Anterior cingulate cortex (tissue), 58 donors: ENCODE measurements at regions not wholly inside any gene's neighbourhood (a gene's known extent, or its start where the extent isn't known, plus 50 kb on each side); places are given as distances from the start of the nearest gene placed in this dataset.

Experiments used
- DNase-seq, 58 donors: peaks; one replicate each; lab custom pipeline; 2025; lab: John Stamatoyannopoulos, UW

GRCh38 chr5:58076483-58077257 is 383.2 kb downstream of the PLK2 start:
- DNase-seq = no peak

DNA sequence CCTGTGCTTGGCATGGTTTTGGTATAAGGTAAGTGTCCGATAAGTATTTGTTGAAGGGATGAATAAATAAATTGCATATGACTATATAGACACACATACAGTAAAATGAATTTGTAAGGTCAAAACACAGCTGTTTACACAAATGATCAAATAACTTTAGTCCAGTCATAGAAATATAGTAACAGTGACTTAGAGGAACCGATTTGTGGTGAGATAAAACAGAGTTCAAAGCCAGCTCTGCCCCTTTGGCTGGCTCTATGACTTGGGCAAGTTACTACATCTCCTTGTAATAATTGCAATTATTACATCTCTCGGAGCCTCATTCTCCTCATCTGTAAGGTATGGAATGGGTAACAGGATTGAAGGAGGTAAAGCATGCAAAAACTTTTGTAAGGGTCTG is 384.0 kb downstream of the PLK2 start:
- DNase-seq = no peak

GRCh38 chr5:58074717-58075116 is 385.2 kb downstream of the PLK2 start:
- no peak for DNase-seq

DNA sequence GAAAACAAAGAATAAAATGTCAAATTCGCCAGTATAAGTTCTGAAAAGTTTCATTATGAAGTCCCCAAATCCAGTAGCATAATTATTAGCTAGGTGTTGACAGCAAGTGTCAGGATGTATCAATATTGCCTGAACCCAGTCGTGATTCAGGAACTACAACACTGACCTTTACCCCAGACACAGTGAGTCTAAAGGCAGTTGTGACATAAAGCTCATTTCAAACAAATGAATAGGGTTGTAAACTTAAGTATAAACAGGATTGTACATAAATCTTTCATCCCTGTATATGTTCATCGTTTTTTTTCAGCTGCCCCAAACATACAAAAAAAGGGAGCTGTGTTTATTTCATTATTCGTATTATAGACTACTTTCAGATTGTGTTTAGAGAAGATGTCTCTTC is 385.7 kb downstream of the PLK2 start:
- no peak for DNase-seq

GRCh38 chr5:58073243-58073642 is 386.6 kb downstream of the PLK2 start:
- DNase-seq = no peak

GRCh38 chr5:58072300-58072965 is 387.5 kb downstream of the PLK2 start:
- no peak for DNase-seq

- peak in 1 of 58 donors; percentile 4 for DNase-seq
Measured at GRCh38 chr5:58071566-58071965, 388.3 kb downstream of the PLK2 start.

GRCh38 chr5:58069846-58070245 is 390.0 kb downstream of the PLK2 start:
- no peak for DNase-seq

- no peak for DNase-seq
Measured at GRCh38 chr5:58069016-58069705, 390.7 kb downstream of the PLK2 start.

GRCh38 chr5:58066557-58066956 is 393.3 kb downstream of the PLK2 start:
- DNase-seq = no peak

DNA sequence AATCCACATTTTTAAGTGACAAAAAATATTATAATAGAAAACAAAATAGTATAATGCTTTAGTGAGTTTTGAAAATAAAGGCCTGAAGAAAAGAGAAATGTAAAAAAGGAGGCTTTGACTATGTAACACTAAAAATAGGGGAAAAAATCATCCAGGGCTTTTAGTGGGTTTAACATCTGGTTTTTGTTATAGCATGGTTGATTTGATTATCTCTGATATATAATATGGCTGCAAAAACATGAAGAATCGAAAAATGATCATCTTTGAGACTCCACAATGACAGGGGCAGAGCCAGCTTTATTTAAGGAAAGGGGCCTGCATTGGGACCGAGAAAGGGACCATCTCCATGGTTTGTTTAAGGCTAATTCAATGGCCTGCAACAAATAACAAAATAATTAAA is 393.8 kb downstream of the PLK2 start:
- DNase-seq = no peak

- DNase-seq = no peak
Measured at GRCh38 chr5:58064801-58065200, 395.1 kb downstream of the PLK2 start.

GRCh38 chr5:58060996-58061395 is 398.9 kb downstream of the PLK2 start:
- DNase-seq = no peak

DNA sequence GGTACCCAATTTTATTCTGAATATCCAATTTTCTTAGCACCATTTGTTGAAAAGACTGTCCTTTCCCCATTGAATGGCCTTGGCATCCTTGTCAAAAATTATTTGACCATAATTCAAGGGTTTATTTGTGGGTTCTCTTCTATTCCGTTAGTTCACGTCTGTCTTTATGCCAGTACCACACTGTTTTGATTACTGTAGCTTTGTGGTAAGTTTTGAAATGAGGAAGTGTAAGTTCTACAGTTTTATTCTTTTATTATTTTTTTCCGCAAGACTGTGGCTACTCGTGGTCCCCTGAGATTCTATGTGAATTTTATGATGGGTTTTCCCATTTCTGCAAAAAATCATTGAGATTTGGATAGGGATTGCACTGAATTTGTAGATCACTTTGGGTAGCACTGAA is 402.6 kb downstream of the PLK2 start:
- no peak for DNase-seq

- DNase-seq = no peak
Measured at GRCh38 chr5:58056546-58056945, 403.3 kb downstream of the PLK2 start.

- DNase-seq = no peak
Measured at GRCh38 chr5:58054018-58054417, 405.9 kb downstream of the PLK2 start.

DNA sequence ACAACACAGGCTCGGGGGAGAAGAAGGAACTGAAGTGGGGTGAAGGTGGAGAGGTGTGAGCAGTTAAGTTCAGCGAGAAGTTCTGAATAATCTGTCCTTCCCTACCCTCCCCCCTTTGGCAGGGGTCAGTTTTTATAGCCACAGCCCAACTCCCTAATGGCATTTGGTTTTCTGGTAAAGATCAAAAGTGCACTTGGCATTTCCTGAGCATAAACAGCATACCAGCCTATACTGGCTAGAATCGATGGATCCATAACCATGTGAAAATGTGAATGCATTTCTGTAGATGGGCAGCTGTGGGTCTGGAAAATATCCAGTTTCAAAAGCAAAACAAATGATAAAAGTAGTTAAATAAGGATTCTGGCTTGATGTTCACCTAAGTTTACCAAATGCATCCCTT is 410.9 kb downstream of the PLK2 start:
- DNase-seq = no peak

DNA sequence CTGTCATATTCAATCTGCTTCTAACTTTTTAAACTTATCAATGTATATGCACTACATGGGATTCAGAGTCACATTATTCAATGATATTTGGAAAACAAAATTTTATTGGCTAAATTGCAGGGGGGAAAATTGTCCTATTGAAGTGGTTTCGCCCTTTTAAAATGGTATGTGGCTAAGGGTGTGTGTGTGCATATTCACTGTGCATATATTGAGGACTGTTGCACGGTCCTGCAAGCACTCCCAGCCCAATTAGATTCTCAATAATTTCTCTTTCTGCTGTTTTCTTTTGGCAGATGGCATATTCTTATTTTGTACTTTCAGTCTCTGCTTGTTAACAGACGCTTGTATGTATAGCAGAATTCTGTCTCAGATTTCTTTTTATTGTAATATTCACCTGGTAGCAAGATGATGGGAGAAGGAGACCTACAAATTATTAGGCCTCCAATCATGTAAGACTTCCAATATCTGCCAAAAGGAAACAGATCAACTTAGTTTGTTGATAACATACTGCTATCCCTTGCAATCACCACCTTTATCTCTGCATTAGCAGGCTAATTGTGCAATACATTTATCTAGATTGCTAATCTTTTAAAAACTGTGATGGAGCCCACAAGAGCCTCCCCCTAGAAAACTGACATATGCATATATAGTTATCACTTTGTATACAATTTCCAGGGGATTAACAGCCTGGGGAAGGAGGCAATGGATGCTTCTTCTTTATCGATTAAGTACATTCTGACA is 411.5 kb downstream of the PLK2 start:
- DNase-seq = no peak

- no peak for DNase-seq
Measured at GRCh38 chr5:58046371-58046770, 413.5 kb downstream of the PLK2 start.

DNA sequence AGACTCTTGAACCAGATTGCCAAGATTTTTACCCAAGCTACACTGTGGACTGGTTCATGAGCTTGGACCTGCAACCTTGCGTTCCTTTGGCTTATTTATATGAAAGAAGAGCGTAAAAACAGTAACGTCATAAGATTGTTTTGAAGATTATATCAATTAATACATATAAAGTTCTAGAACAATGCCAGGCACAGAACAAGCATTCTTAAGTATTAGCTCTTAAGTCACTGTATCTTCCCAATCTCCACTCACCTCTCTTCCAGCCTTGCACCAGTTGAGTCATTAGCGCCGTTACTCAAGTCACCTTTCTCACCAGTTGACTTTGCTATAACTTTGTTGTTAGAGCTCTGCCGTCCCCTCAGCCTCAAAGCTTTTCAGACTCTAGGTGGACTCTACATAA is 415.7 kb downstream of the PLK2 start:
- no peak for DNase-seq
